NCI-H128 (cell line): ENCODE measurements at regions not wholly inside any gene's neighbourhood (a gene's known extent, or its start where the extent isn't known, plus 50 kb on each side); places are given as distances from the start of the nearest gene placed in this dataset.

ENCODE experiments used
- DNase-seq: peaks from one replicate; lab custom pipeline; 2025; ENCODE audit not compliant: unreplicated experiment; lab: John Stamatoyannopoulos, UW

- no peak for DNase-seq
These were observed 299.2 kb upstream of the SKOR2 start for GRCh38 chr18:47550611-47551010.

GRCh38 chr18:47549021-47549540, 297.6 kb upstream of the SKOR2 start:
- no peak for DNase-seq

GRCh38 chr18:47547539-47548202, 296.2 kb upstream of the SKOR2 start:
- no peak for DNase-seq

GRCh38 chr18:47545613-47546012, 294.2 kb upstream of the SKOR2 start:
- no peak for DNase-seq

- no peak for DNase-seq
These were observed 291.6 kb upstream of the SKOR2 start for GRCh38 chr18:47543080-47543479.

GRCh38 chr18:47542551-47542950, 291.1 kb upstream of the SKOR2 start:
- no peak for DNase-seq

- no peak for DNase-seq
These were observed 280.3 kb upstream of the SKOR2 start for GRCh38 chr18:47531717-47532116.

GRCh38 chr18:47530695-47531094, 279.2 kb upstream of the SKOR2 start:
- no peak for DNase-seq

GRCh38 chr18:47528343-47528742, 276.9 kb upstream of the SKOR2 start:
- DNase-seq = no peak

GRCh38 chr18:47526147-47526546, 274.7 kb upstream of the SKOR2 start:
- DNase-seq = no peak

- DNase-seq = no peak
These were observed 270.9 kb upstream of the SKOR2 start for GRCh38 chr18:47522359-47522758.

- DNase-seq = no peak
These were observed 268.8 kb upstream of the SKOR2 start for GRCh38 chr18:47520263-47520662.

GRCh38 chr18:47519706-47520105, 268.2 kb upstream of the SKOR2 start:
- DNase-seq = no peak

GRCh38 chr18:47519277-47519676, 267.8 kb upstream of the SKOR2 start:
- no peak for DNase-seq

GRCh38 chr18:47513614-47514013, 262.2 kb upstream of the SKOR2 start:
- DNase-seq = no peak

GRCh38 chr18:47512726-47513435, 261.4 kb upstream of the SKOR2 start:
- DNase-seq = no peak

- no peak for DNase-seq
These were observed 260.6 kb upstream of the SKOR2 start for GRCh38 chr18:47512056-47512455.

GRCh38 chr18:47510831-47511230, 259.4 kb upstream of the SKOR2 start:
- DNase-seq = no peak

GRCh38 chr18:47507651-47508050, 256.2 kb upstream of the SKOR2 start:
- DNase-seq = no peak

GRCh38 chr18:47506897-47507296, 255.4 kb upstream of the SKOR2 start:
- DNase-seq = no peak

- no peak for DNase-seq
These were observed 250.5 kb upstream of the SKOR2 start for GRCh38 chr18:47501946-47502345.

GRCh38 chr18:47500930-47501329, 249.5 kb upstream of the SKOR2 start:
- no peak for DNase-seq

- DNase-seq = no peak
These were observed 241.2 kb upstream of the SKOR2 start for GRCh38 chr18:47492691-47493090.
